T-helper 2 cell treated with Interferon-gamma antibody and Interleukin-4, amounts not matched to agents 5 μg/mL and 100 μg/mL, for 36 hours (primary cell): ENCODE measurements at regions not wholly inside any gene's neighbourhood (a gene's known extent, or its start where the extent isn't known, plus 50 kb on each side); places are given as distances from the start of the nearest gene placed in this dataset.
"Not testable (repeated sequence)": the region's sequence is repeated elsewhere in the genome, so short reads cannot be mapped to it uniquely, and the experiment has no call there.

Source experiments
- DNase-seq: peaks from one replicate; pipeline ENCODE4 v3.0.0; 2021; ENCODE audit warnings: low spot score
- H3K27ac Mint-ChIP-seq: one replicate; pipeline ENCODE4 v1.8.0; 2021; ENCODE audit warnings: mild to moderate bottlenecking, mixed read lengths
- H3K27me3 Mint-ChIP-seq: one replicate; pipeline ENCODE4 v1.8.0; 2021; ENCODE audit warnings: low read depth, mixed read lengths
- H3K36me3 Mint-ChIP-seq: one replicate; pipeline ENCODE4 v1.8.0; 2021; ENCODE audit warnings: low read depth, mixed read lengths
- H3K4me1 Mint-ChIP-seq: one replicate; pipeline ENCODE4 v1.8.0; 2021; ENCODE audit warnings: low read depth, mixed read lengths
- H3K4me3 Mint-ChIP-seq: one replicate; pipeline ENCODE4 v1.8.0; 2022; ENCODE audit warnings: mild to moderate bottlenecking, moderate library complexity, mixed read lengths
- H3K9me3 Mint-ChIP-seq: one replicate; pipeline ENCODE4 v1.8.0; 2021; ENCODE audit warnings: mixed read lengths

GRCh38 chr12:75650100-75650499 lies 138.7 kb upstream of the KRR1 start:
- DNase-seq = no peak
- H3K27ac Mint-ChIP-seq = no peak overlapping the region
- peaks cover 59% of the 10 kb centered on the region for H3K27me3 Mint-ChIP-seq
- no peaks in the 10 kb centered on the region for H3K9me3 Mint-ChIP-seq
- peaks cover 4% of the 10 kb centered on the region for H3K36me3 Mint-ChIP-seq
- no peak overlapping the region for H3K4me3 Mint-ChIP-seq
- H3K4me1 Mint-ChIP-seq = peaks cover 10% of the 10 kb centered on the region

- Mint-ChIP-seq H3K27me3 (peaks cover 56% of the 10 kb centered on the region), H3K9me3 (no peaks in the 10 kb centered on the region), H3K4me1 (peaks cover 9% of the 10 kb centered on the region), H3K36me3 (peaks cover 4% of the 10 kb centered on the region), H3K27ac (no peak overlapping the region), H3K4me3 (no peak overlapping the region)
- no peak for DNase-seq
Measured at GRCh38 chr12:75648856-75649255, 137.4 kb upstream of the KRR1 start.

- DNase-seq = no peak
- H3K4me3 Mint-ChIP-seq = no peak overlapping the region
- H3K4me1 Mint-ChIP-seq = peaks cover 19% of the 10 kb centered on the region
- no peaks in the 10 kb centered on the region for H3K9me3 Mint-ChIP-seq
- H3K27ac Mint-ChIP-seq = no peak overlapping the region
- H3K36me3 Mint-ChIP-seq = no peaks in the 10 kb centered on the region
- peaks cover 39% of the 10 kb centered on the region for H3K27me3 Mint-ChIP-seq
Measured at GRCh38 chr12:75646329-75647210, 135.2 kb upstream of the KRR1 start.

GRCh38 chr12:75644472-75645072 lies 133.2 kb upstream of the KRR1 start:
- Mint-ChIP-seq H3K36me3 (no peaks in the 10 kb centered on the region), H3K4me3 (no peak overlapping the region), H3K9me3 (no peaks in the 10 kb centered on the region), H3K4me1 (peaks cover 33% of the 10 kb centered on the region), H3K27me3 (peaks cover 24% of the 10 kb centered on the region), H3K27ac (no peak overlapping the region)
- no peak for DNase-seq

- not testable (repeated sequence) for H3K4me3 Mint-ChIP-seq, H3K9me3 Mint-ChIP-seq, H3K27ac Mint-ChIP-seq, DNase-seq, H3K36me3 Mint-ChIP-seq
- peaks cover 19% of the 10 kb centered on the region for H3K27me3 Mint-ChIP-seq
- H3K4me1 Mint-ChIP-seq = peaks cover 33% of the 10 kb centered on the region
Measured at GRCh38 chr12:75643119-75643518, 131.7 kb upstream of the KRR1 start.

- no peak overlapping the region for H3K4me3 Mint-ChIP-seq
- H3K27me3 Mint-ChIP-seq = peaks cover 14% of the 10 kb centered on the region
- H3K36me3 Mint-ChIP-seq = no peaks in the 10 kb centered on the region
- no peaks in the 10 kb centered on the region for H3K9me3 Mint-ChIP-seq
- H3K4me1 Mint-ChIP-seq = peaks cover 33% of the 10 kb centered on the region
- no peak for DNase-seq
- H3K27ac Mint-ChIP-seq = no peak overlapping the region
Measured at GRCh38 chr12:75642226-75642625, 130.8 kb upstream of the KRR1 start.

- H3K9me3 Mint-ChIP-seq = no peaks in the 10 kb centered on the region
Measured at GRCh38 chr12:75641031-75641780, 129.8 kb upstream of the KRR1 start.

GRCh38 chr12:75638792-75639191 lies 127.4 kb upstream of the KRR1 start:
- H3K4me1 Mint-ChIP-seq = peaks cover 41% of the 10 kb centered on the region

More at GRCh38 chr12:75641031-75641780, 129.8 kb upstream of the KRR1 start:
- peak; percentile 73 for DNase-seq
- peak overlapping the region; percentile 44 for H3K4me3 Mint-ChIP-seq
- H3K27ac Mint-ChIP-seq = peak overlapping the region; percentile 72
- H3K27me3 Mint-ChIP-seq = peaks cover 10% of the 10 kb centered on the region
- peaks cover 38% of the 10 kb centered on the region for H3K4me1 Mint-ChIP-seq
- no peaks in the 10 kb centered on the region for H3K36me3 Mint-ChIP-seq

GRCh38 chr12:75636607-75637006 lies 125.2 kb upstream of the KRR1 start:
- DNase-seq = no peak
- Mint-ChIP-seq H3K9me3 (no peaks in the 10 kb centered on the region), H3K36me3 (no peaks in the 10 kb centered on the region), H3K27me3 (peaks cover 17% of the 10 kb centered on the region), H3K27ac (no peak overlapping the region), H3K4me1 (peaks cover 33% of the 10 kb centered on the region), H3K4me3 (no peak overlapping the region)

More at GRCh38 chr12:75638792-75639191, 127.4 kb upstream of the KRR1 start:
- DNase-seq = no peak
- Mint-ChIP-seq H3K27ac (no peak overlapping the region), H3K27me3 (peaks cover 10% of the 10 kb centered on the region), H3K4me3 (no peak overlapping the region), H3K9me3 (no peaks in the 10 kb centered on the region), H3K36me3 (no peaks in the 10 kb centered on the region)

- H3K4me1 Mint-ChIP-seq = peaks cover 25% of the 10 kb centered on the region
- peak overlapping the region; percentile 10 for H3K4me3 Mint-ChIP-seq
- no peaks in the 10 kb centered on the region for H3K9me3 Mint-ChIP-seq
- peak; percentile 60 for DNase-seq
- H3K36me3 Mint-ChIP-seq = no peaks in the 10 kb centered on the region
- H3K27ac Mint-ChIP-seq = no peak overlapping the region
- peaks cover 17% of the 10 kb centered on the region for H3K27me3 Mint-ChIP-seq
Measured at GRCh38 chr12:75635606-75636444, 124.4 kb upstream of the KRR1 start.

GRCh38 chr12:75634244-75635222 lies 123.1 kb upstream of the KRR1 start:
- Mint-ChIP-seq H3K27ac (no peak overlapping the region), H3K4me1 (peaks cover 18% of the 10 kb centered on the region), H3K9me3 (no peaks in the 10 kb centered on the region), H3K36me3 (no peaks in the 10 kb centered on the region), H3K27me3 (peaks cover 19% of the 10 kb centered on the region), H3K4me3 (no peak overlapping the region)
- DNase-seq = no peak

- Mint-ChIP-seq H3K27me3 (peaks cover 22% of the 10 kb centered on the region), H3K4me1 (peaks cover 18% of the 10 kb centered on the region), H3K9me3 (no peaks in the 10 kb centered on the region), H3K4me3 (no peak overlapping the region), H3K36me3 (no peaks in the 10 kb centered on the region), H3K27ac (no peak overlapping the region)
- DNase-seq = no peak
Measured at GRCh38 chr12:75633789-75634188, 122.4 kb upstream of the KRR1 start.
